ENCODE measurements at regions not wholly inside any gene's neighbourhood (a gene's known extent, or its start where the extent isn't known, plus 50 kb on each side); places are given as distances from the start of the nearest gene placed in this dataset.
A peak's percentile ranks its signal among the peaks of the same experiment; 100 is the strongest.

GRCh38 chr10:21417172-21417712, 108.2 kb downstream of the SKIDA1 start:
- intact Hi-C loops (cut with micrococcal nuclease; ENCODE audit: unreplicated experiment) = no loop called here
- BruUV-seq (replicated peaks) = no TSS peak
- no peaks in the 10 kb centered on the region for H3K4me1 Mint-ChIP-seq (ENCODE audit: low read depth, unreplicated experiment)
- no peak for DNase-seq
- no peaks in the 10 kb centered on the region for H3K27me3 Mint-ChIP-seq (ENCODE audit: unreplicated experiment)
- CTCF ChIA-PET = no interaction called here
- no peaks in the 10 kb centered on the region for H3K36me3 Mint-ChIP-seq (ENCODE audit: insufficient read depth, unreplicated experiment)
- no peak overlapping the region for H3K27ac Mint-ChIP-seq (ENCODE audit: unreplicated experiment)
- TF ChIP-seq CTCF (IDR thresholded peaks at IDR 0.05; ENCODE audit: unreplicated experiment) = no peak
- no peak overlapping the region for H3K4me3 Mint-ChIP-seq (ENCODE audit: low read depth, unreplicated experiment)
- H3K9me3 Mint-ChIP-seq (ENCODE audit: low read depth, unreplicated experiment) = no peaks in the 10 kb centered on the region

- intact Hi-C loops (cut with micrococcal nuclease; ENCODE audit: unreplicated experiment) = no loop called here
- H3K27ac Mint-ChIP-seq (ENCODE audit: unreplicated experiment) = no peak overlapping the region
- no peaks in the 10 kb centered on the region for H3K9me3 Mint-ChIP-seq (ENCODE audit: low read depth, unreplicated experiment)
- H3K4me1 Mint-ChIP-seq (ENCODE audit: low read depth, unreplicated experiment) = no peaks in the 10 kb centered on the region
- no TSS peak for BruUV-seq (replicated peaks)
- H3K4me3 Mint-ChIP-seq (ENCODE audit: low read depth, unreplicated experiment) = no peak overlapping the region
- H3K36me3 Mint-ChIP-seq (ENCODE audit: insufficient read depth, unreplicated experiment) = no peaks in the 10 kb centered on the region
- TF ChIP-seq CTCF (IDR thresholded peaks at IDR 0.05; ENCODE audit: unreplicated experiment) = no peak
- no peaks in the 10 kb centered on the region for H3K27me3 Mint-ChIP-seq (ENCODE audit: unreplicated experiment)
- DNase-seq = no peak
- CTCF ChIA-PET = interaction anchor here (0.5 kb wide), 1 partner anchor 135 kb away, joined by 5 read pairs; no protein-coding TSS in a partner anchor
Measured at GRCh38 chr10:21413680-21414079, 111.8 kb downstream of the SKIDA1 start.

GRCh38 chr10:21413268-21413667, 112.2 kb downstream of the SKIDA1 start:
- no peak for TF ChIP-seq CTCF (IDR thresholded peaks at IDR 0.05; ENCODE audit: unreplicated experiment)
- BruUV-seq (replicated peaks) = no TSS peak
- no peak for DNase-seq
- intact Hi-C loops (cut with micrococcal nuclease; ENCODE audit: unreplicated experiment) = no loop called here
- Mint-ChIP-seq H3K9me3 (ENCODE audit: low read depth, unreplicated experiment) (no peaks in the 10 kb centered on the region), H3K4me3 (ENCODE audit: low read depth, unreplicated experiment) (no peak overlapping the region), H3K36me3 (ENCODE audit: insufficient read depth, unreplicated experiment) (no peaks in the 10 kb centered on the region), H3K4me1 (ENCODE audit: low read depth, unreplicated experiment) (no peaks in the 10 kb centered on the region), H3K27me3 (ENCODE audit: unreplicated experiment) (no peaks in the 10 kb centered on the region), H3K27ac (ENCODE audit: unreplicated experiment) (no peak overlapping the region)
- CTCF ChIA-PET = interaction anchor here (0.5 kb wide), 1 partner anchor 134 kb away, joined by 5 read pairs; no protein-coding TSS in a partner anchor

DNA sequence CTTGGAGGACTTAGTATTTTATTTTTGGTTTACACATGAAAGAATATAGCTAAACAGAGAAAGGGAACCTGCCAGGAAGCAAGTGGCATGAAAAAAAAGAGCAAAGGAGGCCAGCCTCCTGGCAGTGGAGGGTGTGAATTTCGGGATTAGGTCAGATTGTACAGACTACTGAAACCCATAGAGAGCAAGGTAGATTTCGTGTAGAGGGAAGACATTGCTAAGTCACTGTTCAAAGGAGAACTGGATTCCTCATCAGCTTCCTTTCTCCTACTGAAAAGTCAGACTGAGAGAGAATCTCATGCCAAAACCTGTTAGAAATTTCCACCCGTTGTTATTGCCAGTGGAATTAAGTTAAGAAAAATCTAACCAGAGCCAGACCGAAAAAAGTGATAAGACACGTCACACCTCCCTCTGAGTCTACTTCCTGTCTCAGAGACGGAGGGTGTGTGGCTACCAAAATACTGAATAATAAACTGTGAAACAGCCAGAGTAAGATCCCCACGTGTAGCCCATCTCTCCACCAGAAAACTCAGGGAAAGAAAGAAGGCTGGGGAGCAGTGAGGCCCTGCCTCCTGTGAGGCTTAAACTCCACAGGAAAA, 118.8 kb downstream of the SKIDA1 start:
- no peak overlapping the region for H3K4me3 Mint-ChIP-seq (ENCODE audit: low read depth, unreplicated experiment)
- CTCF ChIA-PET = interaction anchor here (0.6 kb wide), 2 partner anchors 264 to 878 kb away, joined by 4 to 5 read pairs; no protein-coding TSS in a partner anchor
- no peak for TF ChIP-seq CTCF (IDR thresholded peaks at IDR 0.05; ENCODE audit: unreplicated experiment)
- BruUV-seq (replicated peaks) = no TSS peak
- no peaks in the 10 kb centered on the region for H3K9me3 Mint-ChIP-seq (ENCODE audit: low read depth, unreplicated experiment)
- intact Hi-C loops (cut with micrococcal nuclease; ENCODE audit: unreplicated experiment) = no loop called here
- no peaks in the 10 kb centered on the region for H3K36me3 Mint-ChIP-seq (ENCODE audit: insufficient read depth, unreplicated experiment)
- H3K27me3 Mint-ChIP-seq (ENCODE audit: unreplicated experiment) = no peaks in the 10 kb centered on the region
- H3K27ac Mint-ChIP-seq (ENCODE audit: unreplicated experiment) = peak overlapping the region; percentile 15
- H3K4me1 Mint-ChIP-seq (ENCODE audit: low read depth, unreplicated experiment) = peaks cover 25% of the 10 kb centered on the region
- DNase-seq = no peak
